Panc1 (cell line): ENCODE measurements at regions not wholly inside any gene's neighbourhood (a gene's known extent, or its start where the extent isn't known, plus 50 kb on each side); places are given as distances from the start of the nearest gene placed in this dataset.

ENCODE experiments used
- ATAC-seq: fragments of 200-7000 bp; cut with Tn5 transposase; 2 replicates; pipeline ENCODE4 v1.9.1; 2020; ENCODE audit warnings: mild to moderate bottlenecking, moderate library complexity
- BruUV-seq: library from RNA; stranded (reverse); fragments of 400-500 nt; replicated peaks from 2 replicates; lab custom pipeline; 2021; lab: Mats Ljungman, UMichigan
- CTCF ChIA-PET: fragments of 300-600 bp; sonication (Branson Sonifier 250); formaldehyde crosslinking; loops from one replicate; lab custom pipeline; 2022; ENCODE audit warnings: antibody characterized with exemption; lab: Charles Lee
- POLR2A ChIA-PET: fragments of 300-600 bp; sonication (Branson Sonifier 250); formaldehyde crosslinking; loops from one replicate; lab custom pipeline; 2022; ENCODE audit warnings: antibody characterized with exemption; lab: Charles Lee
- DNase-seq: peaks from one replicate; pipeline ENCODE4 v3.0.0-alpha.2; 2010; ENCODE audit warnings: low read depth, low spot score
- H3K27ac ChIP-seq: 2 replicates; pipeline ENCODE4 v1.5.1; 2011; ENCODE audit warnings: mild to moderate bottlenecking, low read length, inconsistent platforms
- H3K27me3 ChIP-seq: fragments of 200-500 bp; sonication (Bioruptor generic); 2 replicates; pipeline ENCODE4 v1.6.0; 2014; ENCODE audit warnings: low read length, inconsistent platforms; ENCODE audit not compliant: control insufficient read depth, insufficient read depth
- H3K36me3 ChIP-seq: fragments of 200-500 bp; sonication (Bioruptor generic); 2 replicates; pipeline ENCODE4 v1.5.1; 2014; ENCODE audit warnings: inconsistent platforms, mild to moderate bottlenecking, low read length, moderate library complexity; ENCODE audit not compliant: control insufficient read depth, insufficient read depth
- H3K4me1 ChIP-seq: 2 replicates; pipeline ENCODE4 v1.5.1; 2011; ENCODE audit warnings: inconsistent platforms, mild to moderate bottlenecking, low read length, moderate library complexity; ENCODE audit not compliant: control insufficient read depth, insufficient read depth
- H3K4me3 ChIP-seq, 2 experiments: 2 replicates each; pipeline ENCODE4 v1.5.1; 2011 to 2012; ENCODE audit warnings: low read depth in 2 of 2, low read length in 2 of 2, mild to moderate bottlenecking in 2 of 2, inconsistent platforms in 1 of 2, moderate library complexity in 1 of 2
- H3K9me3 ChIP-seq: fragments of 200-500 bp; sonication (Bioruptor generic); 2 replicates; pipeline ENCODE4 v1.5.1; 2014; ENCODE audit warnings: low read depth, mild to moderate bottlenecking, inconsistent platforms, low read length, moderate library complexity; ENCODE audit not compliant: control insufficient read depth, insufficient read depth
- POLR2AphosphoS5 ChIP-seq: IDR thresholded peaks from 2 replicates; pipeline ENCODE4 v1.6.1; 2012; ENCODE audit warnings: mild to moderate bottlenecking, low read depth, low read length, moderate library complexity
- SIN3A ChIP-seq: IDR thresholded peaks from 2 replicates; pipeline ENCODE4 v1.6.1; 2012; ENCODE audit warnings: low read depth, mild to moderate bottlenecking, low read length, moderate library complexity, borderline replicate concordance; ENCODE audit not compliant: insufficient read depth
- TCF7L2 ChIP-seq: IDR thresholded peaks from 2 replicates; pipeline ENCODE4 v1.6.1; 2011; ENCODE audit warnings: mild to moderate bottlenecking, low read depth, low read length, inconsistent platforms
- in situ Hi-C: cut with HindIII; loops from 2 replicates; pipeline ENCODE4 v1.10.0; 2016; ENCODE audit warnings: low sequenced_read_pairs, low pct_unique_long_range_greater_than_20kb
- intact Hi-C: fragments of 100-400 bp; cut with micrococcal nuclease; formaldehyde crosslinking; loops from one replicate; pipeline ENCODE4 v1.10.0; 2022; ENCODE audit not compliant: unreplicated experiment
- TF ChIP-seq, protein P1 (sequence below), 2 experiments: IDR thresholded peaks; 2 replicates each; pipeline ENCODE4 v1.6.1; 2011 to 2012; ENCODE audit warnings: low read depth in 2 of 2, control low read depth in 1 of 2, low read length in 1 of 2, mild to moderate bottlenecking in 1 of 2, moderate library complexity in 1 of 2; ENCODE audit not compliant: insufficient read depth in 1 of 2
- TF ChIP-seq, protein P2 (sequence below): fragments of 450-650 bp; IDR thresholded peaks from 2 replicates; pipeline ENCODE4 v1.5.1; 2017; ENCODE audit warnings: mild to moderate bottlenecking

DNA sequence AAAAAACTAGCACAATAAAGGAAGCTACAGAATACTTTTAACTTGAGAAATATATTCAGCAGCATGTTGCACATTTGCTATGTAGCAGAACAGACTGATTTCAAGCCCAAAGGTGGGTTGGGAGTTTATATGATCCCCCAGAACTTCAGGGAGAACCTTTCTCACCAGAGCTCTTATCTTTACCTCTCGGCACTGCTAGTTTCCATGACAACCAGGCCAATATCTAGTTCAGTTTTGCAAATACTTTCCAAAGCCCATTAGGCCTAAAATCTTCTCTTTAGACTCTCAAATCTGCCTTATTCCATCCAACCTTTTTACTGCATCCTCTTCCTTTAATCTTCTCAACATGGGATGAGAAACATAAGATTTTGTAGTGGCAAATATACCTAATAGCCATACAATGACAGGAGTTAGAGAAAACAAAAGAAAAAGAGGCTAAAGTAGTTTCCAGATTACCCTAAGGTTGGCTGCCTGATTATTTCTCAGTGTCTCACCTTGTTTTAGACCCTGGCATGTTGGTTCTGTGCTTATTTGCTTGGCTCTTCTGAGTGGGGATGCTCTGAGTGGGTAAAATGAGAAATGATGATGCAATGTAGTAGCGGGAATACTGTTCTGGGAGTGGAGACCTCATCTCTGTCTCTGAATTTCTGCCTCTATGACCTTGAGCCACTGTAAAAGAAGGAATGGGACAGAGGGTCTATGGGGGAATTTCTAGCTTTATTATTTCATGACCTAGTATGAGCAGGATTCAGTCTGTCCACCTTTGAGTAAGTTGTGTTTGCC, 427.6 kb upstream of the STXBP6 start:
- ChIA-PET POLR2A (no interaction called here), CTCF (no interaction called here)
- TF ChIP-seq POLR2AphosphoS5: no peak
- TF ChIP-seq, protein P1, sequence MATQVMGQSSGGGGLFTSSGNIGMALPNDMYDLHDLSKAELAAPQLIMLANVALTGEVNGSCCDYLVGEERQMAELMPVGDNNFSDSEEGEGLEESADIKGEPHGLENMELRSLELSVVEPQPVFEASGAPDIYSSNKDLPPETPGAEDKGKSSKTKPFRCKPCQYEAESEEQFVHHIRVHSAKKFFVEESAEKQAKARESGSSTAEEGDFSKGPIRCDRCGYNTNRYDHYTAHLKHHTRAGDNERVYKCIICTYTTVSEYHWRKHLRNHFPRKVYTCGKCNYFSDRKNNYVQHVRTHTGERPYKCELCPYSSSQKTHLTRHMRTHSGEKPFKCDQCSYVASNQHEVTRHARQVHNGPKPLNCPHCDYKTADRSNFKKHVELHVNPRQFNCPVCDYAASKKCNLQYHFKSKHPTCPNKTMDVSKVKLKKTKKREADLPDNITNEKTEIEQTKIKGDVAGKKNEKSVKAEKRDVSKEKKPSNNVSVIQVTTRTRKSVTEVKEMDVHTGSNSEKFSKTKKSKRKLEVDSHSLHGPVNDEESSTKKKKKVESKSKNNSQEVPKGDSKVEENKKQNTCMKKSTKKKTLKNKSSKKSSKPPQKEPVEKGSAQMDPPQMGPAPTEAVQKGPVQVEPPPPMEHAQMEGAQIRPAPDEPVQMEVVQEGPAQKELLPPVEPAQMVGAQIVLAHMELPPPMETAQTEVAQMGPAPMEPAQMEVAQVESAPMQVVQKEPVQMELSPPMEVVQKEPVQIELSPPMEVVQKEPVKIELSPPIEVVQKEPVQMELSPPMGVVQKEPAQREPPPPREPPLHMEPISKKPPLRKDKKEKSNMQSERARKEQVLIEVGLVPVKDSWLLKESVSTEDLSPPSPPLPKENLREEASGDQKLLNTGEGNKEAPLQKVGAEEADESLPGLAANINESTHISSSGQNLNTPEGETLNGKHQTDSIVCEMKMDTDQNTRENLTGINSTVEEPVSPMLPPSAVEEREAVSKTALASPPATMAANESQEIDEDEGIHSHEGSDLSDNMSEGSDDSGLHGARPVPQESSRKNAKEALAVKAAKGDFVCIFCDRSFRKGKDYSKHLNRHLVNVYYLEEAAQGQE (IDR thresholded peaks at IDR 0.05; ENCODE audit: insufficient read depth in 1 of 2, low read depth in 2 of 2, low read length in 1 of 2): no peak
- TF ChIP-seq, protein P2, sequence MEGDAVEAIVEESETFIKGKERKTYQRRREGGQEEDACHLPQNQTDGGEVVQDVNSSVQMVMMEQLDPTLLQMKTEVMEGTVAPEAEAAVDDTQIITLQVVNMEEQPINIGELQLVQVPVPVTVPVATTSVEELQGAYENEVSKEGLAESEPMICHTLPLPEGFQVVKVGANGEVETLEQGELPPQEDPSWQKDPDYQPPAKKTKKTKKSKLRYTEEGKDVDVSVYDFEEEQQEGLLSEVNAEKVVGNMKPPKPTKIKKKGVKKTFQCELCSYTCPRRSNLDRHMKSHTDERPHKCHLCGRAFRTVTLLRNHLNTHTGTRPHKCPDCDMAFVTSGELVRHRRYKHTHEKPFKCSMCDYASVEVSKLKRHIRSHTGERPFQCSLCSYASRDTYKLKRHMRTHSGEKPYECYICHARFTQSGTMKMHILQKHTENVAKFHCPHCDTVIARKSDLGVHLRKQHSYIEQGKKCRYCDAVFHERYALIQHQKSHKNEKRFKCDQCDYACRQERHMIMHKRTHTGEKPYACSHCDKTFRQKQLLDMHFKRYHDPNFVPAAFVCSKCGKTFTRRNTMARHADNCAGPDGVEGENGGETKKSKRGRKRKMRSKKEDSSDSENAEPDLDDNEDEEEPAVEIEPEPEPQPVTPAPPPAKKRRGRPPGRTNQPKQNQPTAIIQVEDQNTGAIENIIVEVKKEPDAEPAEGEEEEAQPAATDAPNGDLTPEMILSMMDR: no peak
- TF ChIP-seq TCF7L2: no peak
- no peak for TF ChIP-seq SIN3A
- no TSS peak for BruUV-seq
- in situ Hi-C loops: no loop called here
- Histone ChIP-seq H3K36me3 (no peaks in the 10 kb centered on the region), H3K4me3 (no peak overlapping the region), H3K4me1 (no peaks in the 10 kb centered on the region), H3K27me3 (no peaks in the 10 kb centered on the region), H3K9me3 (no peaks in the 10 kb centered on the region), H3K27ac (no peak overlapping the region)
- DNase-seq: no peak
- ATAC-seq: no peak
- intact Hi-C loops: no loop called here

DNA sequence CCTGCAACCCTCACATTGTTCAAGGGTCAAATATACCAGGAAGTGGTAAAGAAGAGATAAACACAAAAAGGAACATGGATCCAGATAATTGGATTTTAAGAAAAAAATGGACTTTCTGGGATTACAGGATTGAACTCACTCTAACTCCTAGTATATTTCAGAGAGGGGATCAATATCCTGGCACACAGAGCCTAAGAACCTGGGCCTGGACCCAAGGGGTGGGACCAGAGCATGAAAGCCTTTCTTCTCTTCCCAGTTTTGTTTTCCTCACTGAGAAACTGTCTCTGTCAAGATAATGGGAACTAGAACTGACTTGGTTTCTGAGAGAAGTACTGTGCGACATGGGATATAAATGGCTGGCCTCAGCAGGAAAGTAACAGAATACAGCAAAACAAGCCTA, 422.8 kb upstream of the STXBP6 start:
- Histone ChIP-seq H3K27me3 (no peaks in the 10 kb centered on the region), H3K36me3 (no peaks in the 10 kb centered on the region), H3K4me3 (no peak overlapping the region), H3K4me1 (no peaks in the 10 kb centered on the region), H3K27ac (no peak overlapping the region), H3K9me3 (no peaks in the 10 kb centered on the region)
- DNase-seq (no peak), ATAC-seq (no peak)
- POLR2A ChIA-PET: no interaction called here
- in situ Hi-C loops: no loop called here
- intact Hi-C loops: no loop called here
- CTCF ChIA-PET: no interaction called here
- TF ChIP-seq, protein P2: no peak
- TF ChIP-seq SIN3A: no peak
- TF ChIP-seq, protein P1 (IDR thresholded peaks at IDR 0.05; ENCODE audit: insufficient read depth in 1 of 2, low read depth in 2 of 2, low read length in 1 of 2): no peak
- TF ChIP-seq TCF7L2: no peak
- no TSS peak for BruUV-seq
